Neural progenitor cell (in vitro differentiated cells): ENCODE measurements at regions not wholly inside any gene's neighbourhood (a gene's known extent, or its start where the extent isn't known, plus 50 kb on each side); places are given as distances from the start of the nearest gene placed in this dataset.

Experiments used
- DNase-seq: peaks from one replicate; pipeline ENCODE4 v3.0.0-alpha.2; 2016; ENCODE audit warnings: low spot score
- H2AFZ ChIP-seq: fragments of 200-600 bp; sonication (generic); replicated peaks from 2 replicates; pipeline ENCODE4 v1.6.1; 2016; ENCODE audit warnings: antibody characterized with exemption
- H3F3A ChIP-seq: fragments of 200-600 bp; sonication (generic); 2 replicates; pipeline ENCODE4 v1.6.1; 2016; ENCODE audit warnings: antibody characterized with exemption, low read depth
- H3K27ac ChIP-seq: fragments of 200-600 bp; sonication (generic); 2 replicates; pipeline ENCODE4 v1.5.1; 2016; ENCODE audit warnings: mild to moderate bottlenecking
- H3K27me3 ChIP-seq: fragments of 200-600 bp; sonication (generic); 2 replicates; pipeline ENCODE4 v1.6.1; 2016; ENCODE audit warnings: mild to moderate bottlenecking, moderate library complexity
- H3K36me3 ChIP-seq: fragments of 200-600 bp; sonication (generic); 2 replicates; pipeline ENCODE4 v1.5.1; 2016
- H3K4me1 ChIP-seq: fragments of 200-600 bp; sonication (generic); 2 replicates; pipeline ENCODE4 v1.6.1; 2016; ENCODE audit warnings: mixed run types
- H3K4me2 ChIP-seq: fragments of 200-600 bp; sonication (generic); 2 replicates; pipeline ENCODE4 v1.6.1; 2016
- H3K4me3 ChIP-seq: fragments of 200-600 bp; sonication (generic); 2 replicates; pipeline ENCODE4 v1.5.1; 2016
- H3K79me2 ChIP-seq: fragments of 200-600 bp; sonication (generic); 2 replicates; pipeline ENCODE4 v1.6.1; 2016; ENCODE audit warnings: low read depth
- H3K9ac ChIP-seq: fragments of 200-600 bp; sonication (generic); 2 replicates; pipeline ENCODE4 v1.6.1; 2016
- H3K9me3 ChIP-seq: fragments of 200-600 bp; sonication (generic); 2 replicates; pipeline ENCODE4 v1.5.1; 2016; ENCODE audit warnings: low read depth
- H4K20me1 ChIP-seq: fragments of 200-600 bp; sonication (generic); 2 replicates; pipeline ENCODE4 v1.6.1; 2016; ENCODE audit warnings: low read depth
- H3K27ac Mint-ChIP-seq: 3 replicates; pipeline ENCODE4 v1.8.0; 2021; ENCODE audit warnings: mixed read lengths
- H3K27me3 Mint-ChIP-seq: 2 replicates; pipeline ENCODE4 v1.8.0; 2022; ENCODE audit warnings: low read depth, mild to moderate bottlenecking, inconsistent platforms, moderate library complexity, mixed read lengths; ENCODE audit not compliant: insufficient read depth
- H3K36me3 Mint-ChIP-seq: 3 replicates; pipeline ENCODE4 v1.8.0; 2021; ENCODE audit warnings: mixed read lengths
- H3K4me1 Mint-ChIP-seq: 3 replicates; pipeline ENCODE4 v1.8.0; 2021; ENCODE audit warnings: mixed read lengths
- H3K4me3 Mint-ChIP-seq: 3 replicates; pipeline ENCODE4 v1.8.0; 2021; ENCODE audit warnings: mild to moderate bottlenecking, moderate library complexity, mixed read lengths
- H3K9me3 Mint-ChIP-seq: 3 replicates; pipeline ENCODE4 v1.8.0; 2020; ENCODE audit warnings: mixed read lengths
- CTCF ChIP-seq: fragments of 200-600 bp; sonication (generic); IDR thresholded peaks from 2 replicates; pipeline ENCODE4 v1.5.1; 2017; ENCODE audit warnings: antibody characterized with exemption, mild to moderate bottlenecking
- EZH2 ChIP-seq: fragments of 200-600 bp; sonication (generic); IDR thresholded peaks from 2 replicates; pipeline ENCODE4 v1.6.1; 2017; ENCODE audit warnings: antibody characterized with exemption, mild to moderate bottlenecking, moderate library complexity
- EZH2phosphoT487 ChIP-seq: fragments of 200-600 bp; sonication (generic); IDR thresholded peaks from 2 replicates; pipeline ENCODE4 v1.6.1; 2017; ENCODE audit warnings: antibody characterized with exemption

- DNase-seq: no peak
- Mint-ChIP-seq H3K4me1 (peaks cover 40% of the 10 kb centered on the region), H3K27ac (no peak overlapping the region), H3K9me3 (no peaks in the 10 kb centered on the region), H3K36me3 (no peaks in the 10 kb centered on the region), H3K27me3 (no peaks in the 10 kb centered on the region), H3K4me3 (no peak overlapping the region)
- Histone ChIP-seq H3K4me3 (no peak overlapping the region), H3K9ac (no peak overlapping the region), H3K4me1 (peaks cover 33% of the 10 kb centered on the region), H3K36me3 (no peaks in the 10 kb centered on the region), H3F3A (peaks cover 16% of the 10 kb centered on the region), H4K20me1 (no peaks in the 10 kb centered on the region), H3K27ac (no peak overlapping the region), H3K9me3 (no peaks in the 10 kb centered on the region), H2AFZ (no peak overlapping the region), H3K27me3 (no peaks in the 10 kb centered on the region), H3K79me2 (no peaks in the 10 kb centered on the region), H3K4me2 (no peak overlapping the region)
- no peak for TF ChIP-seq EZH2phosphoT487
- TF ChIP-seq EZH2: no peak
- TF ChIP-seq CTCF: no peak
These were observed 50.0 kb downstream of the PITPNM2 start for GRCh38 chr12:123100882-123101281.

- Histone ChIP-seq H3K36me3 (no peaks in the 10 kb centered on the region), H3K9me3 (no peaks in the 10 kb centered on the region), H3K27me3 (no peaks in the 10 kb centered on the region), H4K20me1 (no peaks in the 10 kb centered on the region), H3K9ac (no peak overlapping the region), H3K4me2 (no peak overlapping the region), H2AFZ (no peak overlapping the region), H3F3A (peaks cover 16% of the 10 kb centered on the region), H3K4me3 (no peak overlapping the region), H3K27ac (no peak overlapping the region), H3K79me2 (no peaks in the 10 kb centered on the region), H3K4me1 (peaks cover 29% of the 10 kb centered on the region)
- TF ChIP-seq CTCF (no peak), EZH2 (no peak), EZH2phosphoT487 (no peak)
- H3K36me3 Mint-ChIP-seq: no peaks in the 10 kb centered on the region
- no peak overlapping the region for H3K27ac Mint-ChIP-seq
- H3K9me3 Mint-ChIP-seq: no peaks in the 10 kb centered on the region
- H3K27me3 Mint-ChIP-seq: no peaks in the 10 kb centered on the region
- H3K4me1 Mint-ChIP-seq: peaks cover 37% of the 10 kb centered on the region
- no peak for DNase-seq
- no peak overlapping the region for H3K4me3 Mint-ChIP-seq
These were observed 50.4 kb downstream of the PITPNM2 start for GRCh38 chr12:123100450-123100849.

- Histone ChIP-seq H3K9ac (no peak overlapping the region), H3K9me3 (no peaks in the 10 kb centered on the region), H3F3A (peaks cover 16% of the 10 kb centered on the region), H4K20me1 (no peaks in the 10 kb centered on the region), H3K36me3 (no peaks in the 10 kb centered on the region), H2AFZ (no peak overlapping the region), H3K4me3 (no peak overlapping the region), H3K4me2 (no peak overlapping the region), H3K27ac (no peak overlapping the region), H3K79me2 (no peaks in the 10 kb centered on the region), H3K27me3 (no peaks in the 10 kb centered on the region), H3K4me1 (peaks cover 21% of the 10 kb centered on the region)
- Mint-ChIP-seq H3K27me3 (peaks cover 2% of the 10 kb centered on the region), H3K36me3 (no peaks in the 10 kb centered on the region), H3K27ac (no peak overlapping the region), H3K4me1 (peaks cover 31% of the 10 kb centered on the region), H3K4me3 (no peak overlapping the region), H3K9me3 (no peaks in the 10 kb centered on the region)
- TF ChIP-seq EZH2phosphoT487: no peak
- no peak for TF ChIP-seq EZH2
- TF ChIP-seq CTCF: no peak
- DNase-seq: no peak
These were observed 51.2 kb downstream of the PITPNM2 start for GRCh38 chr12:123099560-123100192.
